SKM-1 (cell line): ENCODE measurements at regions not wholly inside any gene's neighbourhood (a gene's known extent, or its start where the extent isn't known, plus 50 kb on each side); places are given as distances from the start of the nearest gene placed in this dataset.
"Not testable (repeated sequence)": the region's sequence is repeated elsewhere in the genome, so short reads cannot be mapped to it uniquely, and the experiment has no call there.

Experiments used
- DNase-seq: peaks from one replicate; lab custom pipeline; 2025; ENCODE audit not compliant: unreplicated experiment; lab: John Stamatoyannopoulos, UW

DNA sequence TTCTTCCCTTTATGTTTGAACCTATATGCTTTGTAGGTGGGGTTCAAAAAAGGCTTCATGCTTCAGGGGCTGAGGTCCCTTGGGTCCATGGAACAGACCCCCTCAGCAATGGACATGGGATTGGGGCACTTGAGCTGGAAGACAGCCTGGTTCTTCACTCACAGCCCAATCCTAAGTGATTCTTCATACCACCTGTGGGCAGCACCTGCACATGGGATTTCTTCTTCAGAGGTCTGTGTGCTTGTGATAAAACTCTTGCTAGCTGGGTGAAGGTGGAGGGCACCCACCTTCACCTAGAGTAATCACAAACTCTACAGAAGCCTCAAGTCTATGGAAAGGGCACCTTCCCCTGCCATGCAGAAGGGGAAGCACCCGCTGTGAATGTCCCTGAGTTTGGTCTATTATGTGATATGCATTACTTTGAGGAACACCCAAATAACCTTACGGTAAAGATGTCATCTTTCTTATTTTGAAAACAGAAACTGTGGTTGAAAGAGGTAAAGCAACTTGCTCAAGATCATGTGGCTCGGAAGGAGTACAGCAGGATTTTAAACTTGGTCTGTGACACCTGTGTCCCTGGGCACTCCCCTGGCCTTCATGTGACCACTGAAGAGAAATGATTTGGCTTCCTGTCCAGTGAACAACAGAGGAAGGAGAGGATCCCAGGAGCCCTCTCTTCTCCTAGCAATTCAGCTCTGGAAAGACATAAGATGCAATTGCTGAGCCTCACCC is 469.5 kb upstream of the ZMIZ1 start:
- no peak for DNase-seq

DNA sequence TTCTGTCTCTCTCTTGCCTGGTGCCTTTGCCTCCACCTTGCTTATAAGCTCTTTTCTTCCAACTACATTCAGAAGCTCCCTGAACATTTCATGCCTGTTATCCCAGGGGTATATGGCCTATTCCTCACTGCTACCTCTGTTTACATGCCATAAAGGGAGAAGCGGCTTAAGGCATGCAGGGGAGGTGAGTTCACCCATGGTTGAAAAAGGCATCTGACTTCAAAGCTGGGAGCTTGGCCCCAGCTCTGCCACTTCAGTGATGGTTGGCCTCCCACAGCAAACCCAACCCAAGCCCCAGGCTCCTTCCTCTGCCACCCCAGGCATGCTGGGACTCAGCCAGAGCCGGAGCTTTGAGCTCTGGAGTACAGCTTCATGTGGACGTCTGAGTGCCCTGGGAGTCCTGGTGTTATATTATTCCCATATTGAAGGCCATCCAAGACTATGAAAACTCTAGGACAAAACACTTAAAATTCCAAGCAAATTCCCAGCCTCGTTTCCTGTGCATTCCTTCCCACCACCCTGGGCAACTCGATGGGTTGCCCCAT is 468.6 kb upstream of the ZMIZ1 start:
- no peak for DNase-seq

DNA sequence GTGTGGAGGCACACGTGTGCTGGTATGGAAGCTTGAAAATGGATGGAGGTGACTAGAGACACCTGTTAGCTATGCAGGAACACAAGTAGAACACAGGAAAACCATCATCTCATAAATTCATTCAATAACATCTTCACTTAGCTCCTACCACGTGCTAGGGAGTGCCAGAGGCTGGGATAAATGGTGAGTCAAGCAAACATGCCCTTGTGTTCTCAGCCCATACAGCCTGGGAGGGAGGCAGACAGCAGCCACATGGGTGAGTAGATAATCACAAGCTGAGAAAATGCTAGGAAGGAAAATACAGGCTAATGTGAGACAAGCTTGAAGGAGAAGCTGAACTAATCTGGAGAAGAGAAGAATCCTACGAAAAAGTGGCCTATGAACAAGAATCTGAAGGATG is 468.0 kb upstream of the ZMIZ1 start:
- no peak for DNase-seq

DNA sequence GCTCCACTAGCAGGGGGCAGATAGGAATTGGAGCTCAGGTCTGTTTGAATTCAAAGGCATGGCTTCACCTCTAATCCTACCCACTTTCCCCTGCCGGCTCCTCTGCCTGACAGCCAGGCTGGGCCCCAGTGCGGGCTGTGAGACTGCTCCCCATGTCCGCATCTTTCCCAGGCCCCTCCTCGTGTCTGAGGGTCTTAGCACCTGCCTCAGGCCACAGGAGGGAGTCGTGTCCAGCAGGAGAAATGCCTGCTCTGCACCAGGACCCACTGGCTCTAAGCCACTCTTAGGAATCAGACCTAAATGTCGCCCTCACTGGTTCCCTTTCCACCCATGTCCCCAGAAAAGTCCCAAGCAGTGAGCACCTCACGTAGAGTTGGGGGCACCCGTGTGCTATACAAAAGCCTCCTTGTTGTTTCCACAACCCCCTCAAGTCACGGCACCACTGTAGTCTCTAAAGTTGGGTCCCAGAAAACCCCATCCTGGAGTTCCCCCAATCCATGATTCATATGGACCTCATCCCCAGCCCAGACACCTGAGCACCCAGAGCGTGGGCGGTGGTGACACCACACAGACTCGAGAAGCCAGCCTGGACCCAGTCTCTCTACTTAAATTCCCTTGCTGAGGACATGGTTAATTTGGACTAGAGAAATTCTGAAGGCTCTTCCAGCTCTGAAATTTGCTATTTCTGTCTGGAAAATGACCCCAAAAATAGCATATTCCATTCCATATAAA is 466.4 kb upstream of the ZMIZ1 start:
- no peak for DNase-seq

DNA sequence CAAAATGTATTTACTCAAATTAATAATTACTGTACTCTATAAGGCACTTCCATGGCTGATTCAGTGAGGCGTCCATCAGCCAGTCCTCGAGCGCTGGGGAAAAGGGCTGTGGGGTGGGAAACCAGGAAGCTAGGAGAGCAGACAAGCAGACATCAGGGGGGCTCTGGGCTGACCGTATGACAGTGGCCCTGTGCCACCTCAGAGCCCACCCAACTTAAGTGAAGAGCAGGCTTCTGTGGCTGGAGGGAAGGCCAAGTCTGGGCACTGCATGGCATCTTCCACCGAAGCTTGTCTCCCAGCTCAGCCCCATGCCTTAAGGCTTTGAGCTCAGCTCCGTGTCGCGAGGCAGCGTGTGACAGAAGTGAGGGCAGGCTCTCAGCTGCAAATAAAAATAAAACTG is 464.5 kb upstream of the ZMIZ1 start:
- DNase-seq, result no peak

DNA sequence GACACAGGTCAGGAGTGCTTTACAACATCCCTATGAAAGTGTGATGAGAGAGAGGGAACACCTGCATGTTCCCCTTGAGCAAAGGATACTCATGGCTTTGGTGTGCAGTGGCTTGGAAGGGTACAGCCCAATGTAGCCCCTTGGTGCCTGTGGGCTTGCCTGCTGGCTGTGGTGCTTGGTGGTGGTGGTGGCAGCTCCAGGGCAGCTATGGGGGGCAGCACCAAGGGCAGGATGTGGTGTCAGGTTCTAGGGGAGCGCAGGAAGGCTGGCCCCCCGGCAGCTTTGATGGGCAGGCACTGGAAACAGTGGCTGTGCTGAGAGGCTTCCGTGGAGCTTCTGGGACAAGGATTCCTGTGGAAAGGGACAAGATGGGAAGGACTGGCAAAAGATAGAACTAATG is 464.0 kb upstream of the ZMIZ1 start:
- DNase-seq, result no peak

DNA sequence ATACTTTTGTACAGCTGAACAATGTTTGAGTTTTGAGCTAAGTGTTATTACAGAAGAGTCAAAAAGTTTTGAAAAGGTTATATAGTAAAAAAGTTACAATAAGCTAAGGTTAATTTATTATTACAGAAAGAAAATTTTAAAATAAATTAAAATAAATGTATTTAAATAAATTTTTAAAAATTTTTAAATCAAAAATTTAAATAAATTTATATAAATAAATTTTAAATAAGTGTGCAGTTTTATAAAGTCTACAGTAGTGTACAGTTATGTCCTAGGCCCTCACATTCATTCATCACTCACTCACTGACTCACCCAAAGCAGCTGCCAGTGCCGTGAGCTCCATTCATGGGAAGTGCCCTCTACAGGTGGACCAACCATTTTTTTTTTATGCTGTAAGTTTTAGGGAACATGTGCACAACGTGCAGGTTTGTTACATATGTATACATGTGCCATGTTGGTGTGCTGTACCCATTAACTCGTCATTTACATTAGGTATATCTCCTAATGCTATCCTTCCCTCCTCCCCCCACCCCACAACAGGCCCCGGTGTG is 462.9 kb upstream of the ZMIZ1 start:
- DNase-seq, result no peak

DNA sequence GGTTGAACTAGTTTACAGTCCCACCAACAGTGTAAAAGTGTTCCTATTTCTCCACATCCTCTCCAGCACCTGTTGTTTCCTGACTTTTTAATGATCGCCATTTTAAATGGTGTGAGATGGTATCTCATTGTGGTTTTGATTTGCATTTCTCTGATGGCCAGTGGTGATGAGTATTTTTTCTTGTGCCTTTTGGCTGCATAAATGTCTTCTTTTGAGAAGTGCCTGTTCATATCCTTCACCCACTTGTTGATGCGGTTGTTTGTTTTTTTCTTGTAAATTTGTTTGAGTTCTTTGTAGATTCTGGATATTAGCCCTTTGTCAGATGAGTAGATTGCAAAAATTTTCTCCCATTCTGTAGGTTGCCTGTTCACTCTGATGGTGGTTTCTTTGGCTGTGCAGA is 462.0 kb upstream of the ZMIZ1 start:
- DNase-seq, result not testable (repeated sequence)

DNA sequence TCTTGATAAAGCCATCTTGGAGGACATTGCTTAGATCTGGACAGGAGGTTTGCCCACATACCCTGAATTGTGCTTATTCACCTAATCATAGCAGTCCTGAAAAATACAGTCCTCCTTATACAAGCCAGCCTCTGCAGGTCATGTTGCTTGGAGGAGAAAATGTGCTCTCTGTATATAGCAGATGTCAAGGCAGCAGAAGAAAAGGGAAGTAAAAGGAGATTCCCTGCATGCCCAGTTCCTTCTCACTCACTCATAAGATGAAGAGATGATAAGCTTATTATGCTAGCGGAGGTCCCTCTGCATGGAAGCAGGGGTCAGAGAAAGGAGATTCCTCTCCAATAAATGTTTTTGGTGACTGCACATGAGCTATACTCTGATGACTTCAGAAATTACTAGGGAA is 458.8 kb upstream of the ZMIZ1 start:
- DNase-seq, result peak; percentile 23

DNA sequence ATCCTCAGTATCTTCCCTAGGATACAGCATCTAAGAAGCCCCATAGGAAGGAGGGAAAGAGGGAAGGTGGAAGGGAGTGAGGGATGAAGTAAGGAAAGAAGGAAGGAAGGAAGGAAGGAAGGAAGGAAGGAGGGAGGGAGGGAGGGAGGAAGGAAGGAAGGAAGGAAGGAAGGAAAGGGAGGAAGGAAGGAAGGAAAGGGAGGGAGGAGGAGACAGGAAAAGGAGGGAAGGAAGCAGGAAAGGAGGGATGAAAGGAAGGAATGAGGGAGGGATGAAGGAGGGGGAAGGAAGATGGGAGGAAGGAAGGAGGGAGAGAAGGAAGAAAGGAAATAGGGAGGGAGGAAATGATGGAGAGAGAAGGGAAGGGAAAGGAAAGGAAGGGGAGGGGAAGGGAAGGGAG is 455.6 kb upstream of the ZMIZ1 start:
- no peak for DNase-seq

DNA sequence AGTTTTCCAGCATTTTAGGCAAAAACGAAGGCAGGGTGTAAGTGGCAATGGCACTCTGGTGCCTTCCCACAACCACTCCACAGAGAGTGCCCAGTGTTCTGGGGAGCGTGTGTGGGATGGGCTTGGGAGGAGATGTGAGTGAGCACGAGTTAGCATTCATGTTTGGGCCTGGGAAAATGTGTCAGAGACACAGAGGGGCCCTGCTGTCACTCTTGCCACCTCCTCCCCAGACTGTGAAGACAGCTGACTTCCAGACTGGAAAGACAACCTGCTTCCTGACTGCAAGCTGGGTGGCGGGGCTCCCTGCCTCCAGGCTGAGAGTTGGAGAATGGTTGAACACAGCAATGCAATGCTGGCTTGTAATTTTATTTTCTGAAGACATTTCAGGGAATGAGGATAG is 454.5 kb upstream of the ZMIZ1 start:
- no peak for DNase-seq

DNA sequence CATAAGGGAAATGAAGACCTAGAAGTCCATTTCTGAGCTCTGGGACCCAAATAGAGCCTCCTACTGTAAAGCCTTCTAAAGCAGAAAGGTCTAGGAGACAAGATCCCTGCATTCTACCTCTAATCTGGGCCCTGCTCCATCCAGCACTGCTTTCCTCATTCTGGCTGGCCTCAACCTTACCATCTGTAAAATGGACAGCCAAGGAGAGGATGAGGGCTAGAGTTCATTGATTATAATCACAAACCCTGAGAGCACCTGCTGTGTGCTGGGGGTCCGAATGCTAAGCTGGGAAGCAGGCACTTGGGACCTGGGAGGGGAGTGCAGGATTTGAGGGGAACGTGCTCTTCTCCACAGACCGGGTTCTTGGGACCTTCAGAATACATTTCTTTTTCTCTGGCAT is 454.0 kb upstream of the ZMIZ1 start:
- no peak for DNase-seq

DNA sequence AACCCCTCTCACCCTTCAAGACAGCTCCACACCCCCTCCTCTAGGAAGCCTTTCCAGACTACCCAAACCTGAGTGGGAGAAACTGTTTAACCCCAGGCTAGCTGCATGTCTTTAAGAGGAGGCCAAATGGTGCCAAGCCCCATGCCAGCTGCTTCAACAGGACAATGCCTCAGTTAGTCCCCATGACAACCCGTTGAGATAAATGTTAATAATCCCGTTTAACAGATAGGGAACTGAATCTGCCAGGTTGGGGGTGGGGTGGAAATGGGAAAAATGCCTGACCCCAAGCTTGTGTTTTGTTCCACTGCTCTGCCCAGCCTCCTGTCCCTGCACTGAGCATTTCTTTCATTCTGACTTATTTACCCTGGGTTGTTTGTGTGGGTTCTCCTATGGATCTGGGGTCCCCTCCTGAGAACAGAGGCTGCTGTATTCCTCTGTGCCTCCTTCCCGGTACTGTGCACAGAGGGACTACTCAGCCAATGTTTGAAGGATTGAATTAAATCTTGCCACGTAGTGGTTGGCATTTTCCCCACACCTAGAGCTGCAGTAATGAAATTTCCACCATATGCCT is 452.6 kb upstream of the ZMIZ1 start:
- DNase-seq, result no peak

DNA sequence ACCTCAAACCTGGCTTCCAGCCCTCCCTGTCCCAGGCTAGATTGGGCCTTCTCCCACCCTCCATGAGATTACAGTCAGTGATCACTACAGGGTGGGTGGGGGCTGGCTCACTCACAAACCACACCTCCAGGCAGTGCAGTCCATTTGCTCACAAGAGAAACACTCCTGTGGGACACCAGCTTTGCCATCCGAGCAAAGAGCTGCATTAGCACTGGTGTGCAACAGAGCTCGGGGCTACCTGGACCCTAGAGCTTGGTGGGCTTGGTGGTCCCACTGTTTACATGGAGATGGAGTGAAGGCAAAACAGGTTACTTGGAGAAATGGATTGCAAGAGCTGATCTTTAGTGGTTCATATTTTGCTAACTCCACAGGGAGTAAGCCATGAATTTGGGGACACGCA is 451.7 kb upstream of the ZMIZ1 start:
- DNase-seq, result no peak

DNA sequence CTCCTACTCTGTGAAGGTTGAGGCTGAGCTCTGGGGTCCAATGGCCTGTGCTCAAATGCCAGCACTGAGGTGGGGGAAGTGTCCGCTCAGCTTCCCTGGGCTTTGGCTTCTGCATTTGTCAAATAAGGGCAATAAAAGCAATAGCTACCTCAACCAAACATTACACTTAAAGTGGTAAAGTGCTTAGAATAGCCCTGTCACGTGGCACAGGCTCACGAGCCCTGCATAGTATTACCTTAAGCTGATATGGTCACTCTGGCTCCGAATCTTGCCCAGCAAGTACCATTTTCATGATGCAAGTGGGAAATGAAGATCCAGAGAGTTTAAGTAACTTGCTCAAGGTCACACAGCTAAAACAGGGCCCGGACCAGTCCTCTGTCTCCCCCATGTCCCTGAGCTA is 451.1 kb upstream of the ZMIZ1 start:
- no peak for DNase-seq

DNA sequence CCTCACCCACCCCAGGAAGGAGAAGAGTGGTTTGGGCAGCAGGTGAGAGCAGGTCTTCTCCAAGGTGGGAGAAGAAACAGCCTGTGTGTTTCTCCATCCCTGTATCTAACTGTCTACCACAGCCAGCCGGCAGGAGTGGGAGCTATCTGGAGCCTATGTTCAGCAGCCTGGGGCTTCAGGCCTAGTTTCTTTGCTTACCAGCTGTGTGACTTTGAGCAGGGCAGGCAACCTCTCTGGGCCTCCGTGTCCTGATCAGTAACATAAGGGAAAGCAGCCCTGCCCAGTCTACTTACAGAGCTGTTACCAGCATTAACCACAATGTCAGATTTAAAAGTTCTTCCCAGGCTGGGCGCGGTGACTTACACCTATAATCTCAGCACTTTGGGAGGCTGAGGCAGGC is 450.7 kb upstream of the ZMIZ1 start:
- no peak for DNase-seq

DNA sequence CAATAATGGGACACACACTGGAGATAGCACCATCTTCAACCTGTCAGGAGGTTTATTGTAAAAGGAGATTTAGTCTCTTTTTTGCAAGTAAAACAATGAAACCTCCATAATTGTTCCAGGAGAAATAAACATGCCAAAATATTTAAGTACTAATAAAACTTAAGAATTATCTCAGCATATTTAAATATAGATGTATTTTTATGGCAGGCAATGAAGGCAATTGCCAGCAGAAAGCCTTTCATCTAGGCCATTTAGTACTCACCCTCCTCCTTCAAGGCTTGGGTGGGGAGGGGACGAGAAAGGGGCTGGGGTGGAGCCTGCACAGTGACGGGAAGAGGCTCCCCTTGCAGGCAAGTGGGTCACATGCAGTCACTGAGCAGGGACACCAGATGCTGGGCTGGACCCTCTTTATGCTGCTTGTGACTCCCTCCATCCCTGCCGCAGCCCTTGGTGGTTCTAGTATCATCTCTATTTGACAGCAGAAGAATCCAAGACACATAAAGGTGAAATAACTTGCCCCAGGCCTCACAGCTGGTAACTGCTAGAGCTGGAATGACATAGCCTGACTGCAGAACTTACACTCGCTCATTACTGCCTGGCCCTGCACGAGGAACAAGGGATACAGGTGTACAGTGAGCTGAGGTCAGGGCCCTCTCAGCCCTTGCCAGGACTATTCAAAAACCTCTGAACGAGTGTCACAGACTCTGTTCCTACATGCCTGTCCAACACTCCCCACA is 449.5 kb upstream of the ZMIZ1 start:
- no peak for DNase-seq

DNA sequence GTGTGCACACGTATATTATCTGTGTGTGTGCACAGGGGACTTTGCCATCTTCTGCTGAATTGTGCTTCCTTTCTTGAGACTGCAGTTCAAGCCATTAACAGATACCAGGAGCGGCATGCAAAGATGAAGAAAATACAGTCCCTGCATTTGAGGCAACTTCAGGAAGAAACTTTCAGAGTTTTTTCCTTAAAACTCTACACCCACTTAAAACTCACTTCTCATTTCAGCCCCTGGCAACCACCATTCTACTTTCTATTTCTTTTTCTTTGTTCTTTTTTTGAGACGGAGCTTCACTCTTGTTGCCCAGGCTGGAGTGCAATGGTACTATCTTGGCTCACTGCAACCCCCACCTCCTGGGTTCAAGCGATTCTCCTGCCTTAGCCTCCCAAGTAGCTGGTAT is 448.9 kb upstream of the ZMIZ1 start:
- no peak for DNase-seq

DNA sequence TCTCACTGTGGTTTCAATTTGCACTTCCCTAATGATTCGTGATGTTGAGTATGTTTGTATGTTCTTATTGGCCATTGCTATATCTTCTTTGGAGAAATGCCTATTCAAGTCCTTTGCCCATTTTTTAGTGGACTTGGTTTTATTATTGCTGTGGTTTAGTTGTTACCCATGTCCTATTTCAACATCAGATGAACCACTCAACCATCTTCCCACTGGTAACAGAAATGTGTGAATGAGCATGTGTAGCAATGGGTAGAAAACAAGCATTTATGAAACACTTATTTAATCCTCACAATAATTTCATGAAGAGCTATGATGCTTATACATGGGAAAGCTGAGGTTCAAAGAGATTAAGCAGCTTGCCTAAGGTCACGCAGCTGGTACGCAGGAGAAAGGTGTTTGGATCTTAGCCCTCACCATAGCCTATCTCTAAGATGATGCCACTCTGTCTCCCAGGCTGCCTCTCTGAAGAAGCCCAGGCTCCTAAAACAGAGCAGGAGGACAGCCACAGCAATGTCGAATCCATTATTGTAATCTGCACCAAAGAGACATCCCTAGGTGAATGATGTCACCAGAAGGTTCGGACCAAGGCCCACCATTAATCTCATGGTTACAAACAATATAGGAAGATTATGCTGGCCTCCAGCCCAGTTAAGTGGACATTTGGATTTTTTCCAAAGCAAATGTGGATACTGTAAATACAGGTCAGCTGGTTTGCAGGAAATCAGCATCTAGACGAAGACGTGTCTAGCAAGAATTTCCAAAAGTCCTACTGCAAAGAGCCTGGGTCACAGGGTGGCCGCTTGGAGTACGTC is 447.6 kb upstream of the ZMIZ1 start:
- DNase-seq, result no peak

DNA sequence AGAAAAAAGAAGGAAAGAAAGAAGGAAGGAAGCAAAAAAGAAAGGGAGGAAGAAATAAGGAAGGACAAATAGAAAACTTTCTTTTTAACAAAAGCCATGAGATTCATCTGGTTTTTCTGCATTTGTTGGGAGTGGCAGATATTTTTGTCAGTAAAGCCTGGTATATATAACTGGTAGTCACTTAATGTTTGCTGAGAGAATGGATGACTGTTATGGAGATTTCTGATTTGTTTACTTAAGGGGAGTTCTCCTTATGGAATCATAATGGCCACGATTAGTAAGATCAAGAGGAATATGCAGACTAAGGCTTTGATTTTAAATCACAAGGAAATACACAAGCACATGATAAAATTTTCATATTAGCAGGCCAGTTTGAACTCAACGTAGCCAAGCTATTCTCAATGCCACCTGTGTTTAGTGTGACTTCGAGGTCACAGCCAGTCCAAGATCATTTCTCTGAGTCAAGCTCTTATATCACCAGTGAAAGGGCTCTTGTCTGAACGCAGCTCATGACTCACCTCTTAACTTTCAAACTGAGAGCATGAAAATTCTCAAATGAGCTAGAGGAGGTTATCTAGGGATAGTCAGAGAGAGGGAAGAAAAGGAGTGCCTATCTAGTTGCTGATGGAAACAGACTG is 445.1 kb upstream of the ZMIZ1 start:
- no peak for DNase-seq
